Tibial nerve (tissue), 4 donors: ENCODE measurements at regions not wholly inside any gene's neighbourhood (a gene's known extent, or its start where the extent isn't known, plus 50 kb on each side); places are given as distances from the start of the nearest gene placed in this dataset.

Experiments used
- CTCF ChIP-seq, 5 experiments: fragments of 200-600 bp in 3 of 5; fragments of 450-650 bp in 2 of 5; sonication (generic) in 3 of 5; IDR thresholded peaks; one replicate each; pipeline ENCODE4 v1.5.1; 2016 to 2019; ENCODE audit warnings: antibody characterized with exemption in 5 of 5, mild to moderate bottlenecking in 3 of 5, moderate library complexity in 2 of 5
- EP300 ChIP-seq, 2 donors: sonication (generic); formaldehyde crosslinking; IDR thresholded peaks; one replicate each; pipeline ENCODE4 v1.6.1; 2017; ENCODE audit warnings: antibody characterized with exemption in 2 of 2, mild to moderate bottlenecking in 1 of 2
- POLR2A ChIP-seq, 2 donors: fragments of 450-650 bp; IDR thresholded peaks; one replicate each; pipeline ENCODE4 v1.6.1; 2017; ENCODE audit warnings: antibody characterized with exemption in 2 of 2, mild to moderate bottlenecking in 2 of 2, moderate library complexity in 2 of 2

GRCh38 chr3:55246033-55246432 is 241.1 kb downstream of the WNT5A start:
- TF ChIP-seq CTCF (IDR thresholded peaks at IDR 0.05) (no peak), POLR2A (IDR thresholded peaks at IDR 0.05) (no peak), EP300 (IDR thresholded peaks at IDR 0.05) (no peak)
